ENCODE measurements at regions not wholly inside any gene's neighbourhood (a gene's known extent, or its start where the extent isn't known, plus 50 kb on each side); places are given as distances from the start of the nearest gene placed in this dataset.

- Mint-ChIP-seq H3K9me3 (no peaks in the 10 kb centered on the region), H3K27ac (no peak overlapping the region), H3K4me1 (peaks cover 16% of the 10 kb centered on the region), H3K27me3 (ENCODE audit: insufficient read depth, low read depth, poor library complexity) (no peaks in the 10 kb centered on the region), H3K4me3 (no peak overlapping the region), H3K36me3 (ENCODE audit: low read depth) (no peaks in the 10 kb centered on the region)
- H3K27ac ChIP-seq (ENCODE audit: low read depth) = no peak overlapping the region
- TF ChIP-seq JUNB (IDR thresholded peaks at IDR 0.05; ENCODE audit: unreplicated experiment) (no peak), CTCF (conservative IDR thresholded peaks at IDR 0.05; ENCODE audit: low read depth in 2 of 2) (no peak), STAT1 (IDR thresholded peaks at IDR 0.05; ENCODE audit: unreplicated experiment) (no peak)
- H4K20me1 ChIP-seq (replicated peaks; ENCODE audit: insufficient read depth) = no peaks in the 10 kb centered on the region
- H3K27me3 ChIP-seq (ENCODE audit: insufficient read depth) = no peaks in the 10 kb centered on the region
- H3K9me2 ChIP-seq (ENCODE audit: insufficient read depth) = no peaks in the 10 kb centered on the region; the same call in 1 of the 2 replicates
- DNase-seq (ENCODE audit: low spot score) (peak; percentile 41), ATAC-seq (peak; percentile 92)
- H3F3A ChIP-seq (replicated peaks; ENCODE audit: low read depth) = no peaks in the 10 kb centered on the region
- no peak overlapping the region for H2AFZ ChIP-seq
- no peak overlapping the region for H3K4me3 ChIP-seq
- no peaks in the 10 kb centered on the region for H3K79me2 ChIP-seq (replicated peaks; ENCODE audit: insufficient read depth)
- H3K4me1 ChIP-seq (ENCODE audit: insufficient read depth) = peaks cover 5% of the 10 kb centered on the region
- no peak overlapping the region for H3K4me2 ChIP-seq
- H3K36me3 ChIP-seq (ENCODE audit: insufficient read depth) = no peaks in the 10 kb centered on the region
Observed at GRCh38 chr4:20589436-20589835, 110.8 kb upstream of the PACRGL start.

- H2AFZ ChIP-seq = no peak overlapping the region
- H3F3A ChIP-seq (replicated peaks; ENCODE audit: low read depth) = no peaks in the 10 kb centered on the region
- H3K4me2 ChIP-seq = no peak overlapping the region
- no peaks in the 10 kb centered on the region for H3K9me2 ChIP-seq (ENCODE audit: insufficient read depth)
- no peaks in the 10 kb centered on the region for H3K27me3 ChIP-seq (ENCODE audit: insufficient read depth)
- ATAC-seq (no peak), DNase-seq (ENCODE audit: low spot score) (no peak)
- H3K27ac ChIP-seq (ENCODE audit: low read depth) = no peak overlapping the region
- H3K79me2 ChIP-seq (replicated peaks; ENCODE audit: insufficient read depth) = no peaks in the 10 kb centered on the region
- H3K9me3 Mint-ChIP-seq = no peaks in the 10 kb centered on the region
- H4K20me1 ChIP-seq (replicated peaks; ENCODE audit: insufficient read depth) = no peaks in the 10 kb centered on the region
- H3K4me1 Mint-ChIP-seq = peaks cover 16% of the 10 kb centered on the region
- H3K27me3 Mint-ChIP-seq (ENCODE audit: insufficient read depth, low read depth, poor library complexity) = no peaks in the 10 kb centered on the region
- peaks cover 5% of the 10 kb centered on the region for H3K4me1 ChIP-seq (ENCODE audit: insufficient read depth)
- H3K36me3 Mint-ChIP-seq (ENCODE audit: low read depth) = no peaks in the 10 kb centered on the region
- no peak overlapping the region for H3K4me3 ChIP-seq
- no peak overlapping the region for H3K27ac Mint-ChIP-seq
- no peaks in the 10 kb centered on the region for H3K36me3 ChIP-seq (ENCODE audit: insufficient read depth)
- no peak overlapping the region for H3K4me3 Mint-ChIP-seq
- TF ChIP-seq CREB1 (CRISPR knock-in tag; IDR thresholded peaks at IDR 0.05; ENCODE audit: low read depth) (no peak), CTCF (conservative IDR thresholded peaks at IDR 0.05; ENCODE audit: low read depth in 2 of 2) (no peak), ZNF331 (CRISPR knock-in tag; IDR thresholded peaks at IDR 0.05; ENCODE audit: low read depth) (no peak), ZNF462 (CRISPR knock-in tag; IDR thresholded peaks at IDR 0.05) (no peak), STAT1 (IDR thresholded peaks at IDR 0.05; ENCODE audit: unreplicated experiment) (no peak), ETS1 (IDR thresholded peaks at IDR 0.05) (no peak), EZH2phosphoT487 (IDR thresholded peaks at IDR 0.05; ENCODE audit: unreplicated experiment) (no peak)
Observed at GRCh38 chr4:20590849-20591248, 109.4 kb upstream of the PACRGL start.

All from GM23338 (cell line).